NCI-H748 treated with DMSO at 0.1 percent for 48 hours (cell line): ENCODE measurements at regions not wholly inside any gene's neighbourhood (a gene's known extent, or its start where the extent isn't known, plus 50 kb on each side); places are given as distances from the start of the nearest gene placed in this dataset.

Experiments
- DNase-seq: peaks from one replicate; lab custom pipeline; 2025; lab: John Stamatoyannopoulos, UW

- DNase-seq = no peak
Measured at GRCh38 chr2:217231724-217232123, 371.9 kb upstream of the TNP1 start.

GRCh38 chr2:217231212-217231611, 371.3 kb upstream of the TNP1 start:
- no peak for DNase-seq

GRCh38 chr2:217228732-217229131, 368.9 kb upstream of the TNP1 start:
- DNase-seq = no peak

GRCh38 chr2:217227794-217228193, 367.9 kb upstream of the TNP1 start:
- no peak for DNase-seq

- DNase-seq = no peak
Measured at GRCh38 chr2:217225596-217225995, 365.7 kb upstream of the TNP1 start.

- no peak for DNase-seq
Measured at GRCh38 chr2:217223222-217223930, 363.5 kb upstream of the TNP1 start.

GRCh38 chr2:217222309-217222910, 362.5 kb upstream of the TNP1 start:
- DNase-seq = no peak

GRCh38 chr2:217220228-217221013, 360.6 kb upstream of the TNP1 start:
- no peak for DNase-seq

GRCh38 chr2:217219164-217219520, 359.3 kb upstream of the TNP1 start:
- DNase-seq = no peak

GRCh38 chr2:217218269-217219163, 358.7 kb upstream of the TNP1 start:
- DNase-seq = no peak

- DNase-seq = peak; percentile 16
Measured at GRCh38 chr2:217216982-217217381, 357.1 kb upstream of the TNP1 start.

- no peak for DNase-seq
Measured at GRCh38 chr2:217216316-217216715, 356.5 kb upstream of the TNP1 start.

- no peak for DNase-seq
Measured at GRCh38 chr2:217215877-217216276, 356.0 kb upstream of the TNP1 start.

- no peak for DNase-seq
Measured at GRCh38 chr2:217208867-217209266, 349.0 kb upstream of the TNP1 start.

GRCh38 chr2:217207699-217208010, 347.8 kb upstream of the TNP1 start:
- DNase-seq = no peak

- no peak for DNase-seq
Measured at GRCh38 chr2:217206907-217207698, 347.2 kb upstream of the TNP1 start.

GRCh38 chr2:217206016-217206725, 346.3 kb upstream of the TNP1 start:
- DNase-seq = no peak

GRCh38 chr2:217204358-217204757, 344.5 kb upstream of the TNP1 start:
- no peak for DNase-seq

GRCh38 chr2:217203086-217203485, 343.2 kb upstream of the TNP1 start:
- no peak for DNase-seq

GRCh38 chr2:217199255-217199630, 339.4 kb upstream of the TNP1 start:
- no peak for DNase-seq
